PFSK-1 (cell line): ENCODE measurements at regions not wholly inside any gene's neighbourhood (a gene's known extent, or its start where the extent isn't known, plus 50 kb on each side); places are given as distances from the start of the nearest gene placed in this dataset.

Source experiments
- FOXP2 ChIP-seq: optimal IDR thresholded peaks from 2 replicates; pipeline ENCODE3; 2011; ENCODE audit warnings: borderline replicate concordance, control low read depth, inconsistent platforms; ENCODE audit not compliant: insufficient read depth; ENCODE audit errors: extremely low read length, extremely low read depth
- POLR2AphosphoS5 ChIP-seq: IDR thresholded peaks from 2 replicates; pipeline ENCODE4 v1.6.1; 2012; ENCODE audit warnings: low read depth, mild to moderate bottlenecking, control low read depth, low read length, moderate library complexity
- REST ChIP-seq, 2 experiments: IDR thresholded peaks; 2 replicates each; pipeline versions ENCODE4 v1.6.1 to v1.8.0; 2011 to 2012; ENCODE audit warnings: low read depth in 2 of 2, low read length in 2 of 2, control low read depth in 1 of 2, inconsistent platforms in 1 of 2, mild to moderate bottlenecking in 1 of 2, moderate library complexity in 1 of 2; ENCODE audit not compliant: insufficient read depth in 1 of 2
- SIN3A ChIP-seq: IDR thresholded peaks from 2 replicates; pipeline ENCODE4 v1.6.1; 2012; ENCODE audit warnings: mild to moderate bottlenecking, low read length, moderate library complexity, borderline replicate concordance; ENCODE audit not compliant: insufficient read depth
- TAF1 ChIP-seq: IDR thresholded peaks from 2 replicates; pipeline ENCODE4 v1.6.1; 2012; ENCODE audit warnings: low read length, control low read depth, borderline replicate concordance; ENCODE audit not compliant: insufficient read depth

- TF ChIP-seq SIN3A (no peak), FOXP2 (no peak), TAF1 (no peak)
Observed at GRCh38 chr3:152190636-152191183, 78.0 kb upstream of the MBNL1 start.

GRCh38 chr3:152192050-152192449, 76.7 kb upstream of the MBNL1 start:
- TF ChIP-seq POLR2AphosphoS5 (no peak), SIN3A (no peak), REST (IDR thresholded peaks at IDR 0.05; ENCODE audit: insufficient read depth in 1 of 2, low read depth in 2 of 2, low read length in 2 of 2) (no peak), FOXP2 (no peak), TAF1 (no peak)

- TF ChIP-seq POLR2AphosphoS5, result no peak
- TF ChIP-seq FOXP2, result no peak
- TF ChIP-seq TAF1, result no peak
- TF ChIP-seq REST (IDR thresholded peaks at IDR 0.05; ENCODE audit: insufficient read depth in 1 of 2, low read depth in 2 of 2, low read length in 2 of 2), result no peak
- no peak for TF ChIP-seq SIN3A
Observed at GRCh38 chr3:152192936-152193672, 75.6 kb upstream of the MBNL1 start.

- TF ChIP-seq TAF1 (no peak), POLR2AphosphoS5 (no peak), FOXP2 (no peak), REST (IDR thresholded peaks at IDR 0.05; ENCODE audit: insufficient read depth in 1 of 2, low read depth in 2 of 2, low read length in 2 of 2) (no peak)
Observed at GRCh38 chr3:152193673-152194267, 75.0 kb upstream of the MBNL1 start.

- TF ChIP-seq FOXP2, result no peak
- no peak for TF ChIP-seq TAF1
- no peak for TF ChIP-seq POLR2AphosphoS5
- no peak for TF ChIP-seq SIN3A
- TF ChIP-seq REST (IDR thresholded peaks at IDR 0.05; ENCODE audit: insufficient read depth in 1 of 2, low read depth in 2 of 2, low read length in 2 of 2), result no peak
Observed at GRCh38 chr3:152195206-152195605, 73.5 kb upstream of the MBNL1 start.
